Activated CD4-positive, alpha-beta T cell treated with anti-CD3 and anti-CD28 coated beads, Interleukin-2, amount 50 U/mL, for 1 hour (primary cell): ENCODE measurements at regions not wholly inside any gene's neighbourhood (a gene's known extent, or its start where the extent isn't known, plus 50 kb on each side); places are given as distances from the start of the nearest gene placed in this dataset.

Experiments
- DNase-seq: peaks from one replicate; pipeline ENCODE4 v3.0.0-alpha.2; 2020

GRCh38 chr4:17286752-17287460, 225.0 kb downstream of the QDPR start:
- DNase-seq, result no peak

GRCh38 chr4:17285747-17286146, 226.1 kb downstream of the QDPR start:
- no peak for DNase-seq

- DNase-seq, result no peak
Measured at GRCh38 chr4:17284323-17285175, 227.3 kb downstream of the QDPR start.

GRCh38 chr4:17283832-17284231, 228.1 kb downstream of the QDPR start:
- DNase-seq, result no peak

GRCh38 chr4:17283251-17283650, 228.6 kb downstream of the QDPR start:
- DNase-seq, result no peak

GRCh38 chr4:17280261-17281018, 231.4 kb downstream of the QDPR start:
- no peak for DNase-seq

- DNase-seq, result no peak
Measured at GRCh38 chr4:17276776-17277175, 235.1 kb downstream of the QDPR start.

GRCh38 chr4:17275836-17276235, 236.1 kb downstream of the QDPR start:
- DNase-seq, result no peak

- no peak for DNase-seq
Measured at GRCh38 chr4:17273047-17273446, 238.8 kb downstream of the QDPR start.

GRCh38 chr4:17272154-17272553, 239.7 kb downstream of the QDPR start:
- no peak for DNase-seq

- no peak for DNase-seq
Measured at GRCh38 chr4:17265653-17266052, 246.2 kb downstream of the QDPR start.

GRCh38 chr4:17265139-17265538, 246.8 kb downstream of the QDPR start:
- DNase-seq, result no peak

GRCh38 chr4:17260166-17260907, 251.6 kb downstream of the QDPR start:
- no peak for DNase-seq

GRCh38 chr4:17258106-17258505, 253.8 kb downstream of the QDPR start:
- no peak for DNase-seq

GRCh38 chr4:17252131-17252530, 259.8 kb downstream of the QDPR start:
- DNase-seq, result no peak

GRCh38 chr4:17251101-17251500, 260.8 kb downstream of the QDPR start:
- DNase-seq, result no peak

- DNase-seq, result no peak
Measured at GRCh38 chr4:17250591-17250990, 261.3 kb downstream of the QDPR start.

GRCh38 chr4:17246656-17247055, 265.2 kb downstream of the QDPR start:
- no peak for DNase-seq

GRCh38 chr4:17241835-17242234, 270.1 kb downstream of the QDPR start:
- DNase-seq, result no peak

GRCh38 chr4:17238633-17239032, 273.3 kb downstream of the QDPR start:
- DNase-seq, result no peak

GRCh38 chr4:17236686-17237085, 275.2 kb downstream of the QDPR start:
- no peak for DNase-seq

- no peak for DNase-seq
Measured at GRCh38 chr4:17234678-17235077, 277.2 kb downstream of the QDPR start.
